GM12865 (cell line): ENCODE measurements at regions not wholly inside any gene's neighbourhood (a gene's known extent, or its start where the extent isn't known, plus 50 kb on each side); places are given as distances from the start of the nearest gene placed in this dataset.

ENCODE experiments used
- DNase-seq: peaks from one replicate; pipeline ENCODE4 v3.0.0; 2010; ENCODE audit warnings: low read depth
- H3K4me3 ChIP-seq: 2 replicates; pipeline ENCODE4 v1.5.1; 2011; ENCODE audit warnings: mild to moderate bottlenecking, low read depth, low read length, control low read depth
- CTCF ChIP-seq: IDR thresholded peaks from 2 replicates; pipeline ENCODE4 v1.5.1; 2011; ENCODE audit warnings: low read length, control low read depth, low read depth, inconsistent platforms; ENCODE audit not compliant: insufficient read depth; ENCODE audit errors: missing control alignments

GRCh38 chr7:94087664-94088352 is 83.7 kb upstream of the BET1 start:
- DNase-seq, result peak; percentile 89
- TF ChIP-seq CTCF, result peak; percentile 70
- H3K4me3 ChIP-seq, result peak overlapping the region; percentile 8; the same call in 1 of the 2 replicates

GRCh38 chr7:94088560-94088959 is 84.4 kb upstream of the BET1 start:
- no peak for TF ChIP-seq CTCF
- H3K4me3 ChIP-seq, result no peak overlapping the region
- no peak for DNase-seq

DNA sequence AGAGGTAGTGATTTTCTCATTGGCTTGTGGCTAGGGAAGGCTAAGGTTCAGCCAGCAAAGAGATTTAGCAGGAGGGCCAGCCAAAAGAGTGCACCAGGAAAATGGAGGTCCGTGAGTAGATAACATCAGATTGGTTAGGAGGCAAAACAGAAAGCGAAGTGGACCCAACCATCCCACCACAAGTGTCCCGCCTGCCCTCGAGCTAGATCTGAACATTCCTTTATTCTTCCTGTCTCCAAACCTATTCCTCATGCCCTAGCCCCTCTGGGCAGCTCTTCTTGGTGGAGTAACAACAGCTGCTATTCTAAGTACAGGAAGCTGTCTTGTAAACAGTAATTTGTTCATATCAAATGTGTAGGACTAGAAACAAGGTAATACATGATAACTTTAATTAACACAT is 85.7 kb upstream of the BET1 start:
- no peak overlapping the region for H3K4me3 ChIP-seq
- no peak for TF ChIP-seq CTCF
- no peak for DNase-seq

DNA sequence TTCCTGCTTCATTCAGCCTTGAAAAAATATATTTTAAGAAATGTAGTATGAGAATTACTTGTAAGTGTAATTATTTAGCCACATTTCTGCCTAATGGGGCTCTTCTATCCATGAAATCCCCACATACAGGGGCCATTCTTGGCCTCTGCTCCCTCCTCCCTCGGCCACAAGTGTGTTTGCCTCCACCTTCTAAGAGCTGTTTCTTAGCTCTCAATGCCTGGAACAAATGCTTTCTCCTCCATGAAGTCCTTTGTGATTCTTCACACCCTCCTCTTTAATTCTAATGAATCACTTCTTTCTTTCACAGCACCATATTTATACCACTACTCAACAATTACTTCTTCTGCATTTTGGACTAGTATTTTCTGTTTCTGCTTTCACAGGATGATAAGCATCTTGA is 88.8 kb upstream of the BET1 start:
- no peak overlapping the region for H3K4me3 ChIP-seq
- TF ChIP-seq CTCF, result no peak
- DNase-seq, result no peak

DNA sequence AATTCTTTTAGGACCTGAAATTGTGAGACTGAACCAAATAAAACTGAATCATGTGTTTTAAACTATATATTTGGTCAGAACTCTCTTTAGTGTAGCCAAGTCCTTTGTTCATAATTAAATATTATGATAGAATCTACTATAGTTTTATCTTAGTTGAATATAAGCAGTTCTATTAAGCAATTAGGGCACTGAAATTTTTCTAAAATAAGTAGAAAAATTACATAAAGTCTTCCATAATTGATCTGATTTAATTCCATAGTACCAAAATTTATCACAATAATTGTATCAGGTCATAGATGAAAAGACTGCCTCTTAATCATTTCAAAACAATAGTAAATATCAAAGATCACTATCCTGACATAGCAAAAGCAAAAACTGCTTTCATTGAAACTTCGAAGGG is 90.1 kb upstream of the BET1 start:
- no peak for DNase-seq
- H3K4me3 ChIP-seq, result no peak overlapping the region
- no peak for TF ChIP-seq CTCF

- H3K4me3 ChIP-seq, result no peak overlapping the region
- no peak for TF ChIP-seq CTCF
- DNase-seq, result no peak
These were observed 91.3 kb upstream of the BET1 start for GRCh38 chr7:94095316-94096009.
